HepG2 (cell line): ENCODE measurements at regions not wholly inside any gene's neighbourhood (a gene's known extent, or its start where the extent isn't known, plus 50 kb on each side); places are given as distances from the start of the nearest gene placed in this dataset.

Source experiments
- ATAC-seq: fragments of 200-7000 bp; cut with Tn5 transposase; 3 replicates; pipeline ENCODE4 v1.9.1; 2020; ENCODE audit warnings: mild to moderate bottlenecking, moderate library complexity
- BruUV-seq: library from RNA; stranded (reverse); fragments of 400-500 nt; replicated peaks from 2 replicates; lab custom pipeline; 2021; lab: Mats Ljungman, UMichigan
- CTCF ChIA-PET: fragments of 300-600 bp; formaldehyde crosslinking; extraction: SDS; loops from one replicate; lab custom pipeline; 2021; ENCODE audit warnings: low total read pairs, inconsistent platforms, low intra/inter-chr PET ratio; lab: Yijun Ruan, JAX
- POLR2A ChIA-PET: fragments of 350-600 bp; sonication (Branson Sonifier 250); formaldehyde crosslinking; loops from one replicate; lab custom pipeline; 2020; ENCODE audit warnings: antibody characterized with exemption, inconsistent platforms; lab: Yijun Ruan, JAX
- DNase-seq: peaks from one replicate; pipeline ENCODE4 v3.0.0-alpha.2; 2015; ENCODE audit warnings: low spot score
- FAIRE-seq: peaks from 3 replicates; lab custom pipeline; 2011; peaks lifted over from hg19 to GRCh38; lab: Jason Lieb, UNC
- H2AFZ ChIP-seq: one replicate; pipeline ENCODE4 v1.6.1; 2011; ENCODE audit warnings: low read length, inconsistent platforms
- H3K27ac ChIP-seq: fragments of 300-600 bp; 3 replicates; pipeline ENCODE4 v1.8.0; 2011; ENCODE audit warnings: mixed run types, mild to moderate bottlenecking, mixed read lengths, low read length, inconsistent platforms; ENCODE audit not compliant: insufficient read depth; ENCODE audit errors: extremely low read length
- H3K27me3 ChIP-seq, 2 experiments: fragments of 200-600 bp in 1 of 2; 2 replicates in 1 of 2; 3 replicates in 1 of 2; pipeline versions ENCODE4 v1.6.0 to v1.8.0; 2011; ENCODE audit warnings: low read length in 2 of 2, mild to moderate bottlenecking in 2 of 2, moderate library complexity in 2 of 2, inconsistent platforms in 1 of 2; ENCODE audit not compliant: insufficient read depth in 2 of 2, control insufficient read depth in 1 of 2
- H3K36me3 ChIP-seq, 2 experiments: fragments of 200-600 bp in 1 of 2; replicated peaks in 1 of 2; 2 replicates in 1 of 2; 3 replicates in 1 of 2; pipeline versions ENCODE4 v1.5.1 to v1.8.0; 2011; ENCODE audit warnings: low read length in 2 of 2, inconsistent platforms in 1 of 2; ENCODE audit not compliant: insufficient read depth in 2 of 2, control insufficient read depth in 1 of 2
- H3K4me1 ChIP-seq: 2 replicates; pipeline ENCODE4 v1.5.1; 2012; ENCODE audit warnings: low read length, inconsistent platforms; ENCODE audit not compliant: insufficient read depth
- H3K4me2 ChIP-seq: 2 replicates; pipeline ENCODE4 v1.6.0; 2011; ENCODE audit warnings: low read depth, low read length, inconsistent platforms
- H3K4me3 ChIP-seq, 3 experiments: fragments of 200-600 bp in 1 of 3; sonication (generic), shearing (Covaris generic) in 1 of 3; replicated peaks in 1 of 3; 2 replicates each; pipeline ENCODE4 v1.5.1; 2011 to 2016; ENCODE audit warnings: low read length in 3 of 3, inconsistent platforms in 2 of 3, low read depth in 2 of 3, mild to moderate bottlenecking in 2 of 3, control low read depth in 1 of 3, mixed read lengths in 1 of 3; ENCODE audit not compliant: insufficient read depth in 1 of 3
- H3K79me2 ChIP-seq: one replicate; pipeline ENCODE4 v1.6.1; 2011; ENCODE audit warnings: low read length, inconsistent platforms; ENCODE audit not compliant: insufficient read depth
- H3K9ac ChIP-seq: 2 replicates; pipeline ENCODE4 v1.6.0; 2011; ENCODE audit warnings: mild to moderate bottlenecking, low read depth, low read length, inconsistent platforms; ENCODE audit not compliant: insufficient read depth
- H3K9me3 ChIP-seq: 2 replicates; pipeline ENCODE4 v1.5.1; 2012; ENCODE audit warnings: mild to moderate bottlenecking, low read length
- H4K20me1 ChIP-seq: 2 replicates; pipeline ENCODE4 v1.6.0; 2011; ENCODE audit warnings: inconsistent platforms, mild to moderate bottlenecking, low read length, moderate library complexity; ENCODE audit not compliant: insufficient read depth
- AKAP8 ChIP-seq: sonication (generic); formaldehyde crosslinking; IDR thresholded peaks from 2 replicates; pipeline ENCODE4 v1.5.1; 2020; ENCODE audit warnings: mild to moderate bottlenecking, missing genetic modification reagents
- ELF1 ChIP-seq: sonication (generic); formaldehyde crosslinking; IDR thresholded peaks from 2 replicates; pipeline ENCODE4 v1.4.0; 2020; ENCODE audit warnings: missing genetic modification reagents
- GABPA ChIP-seq, 2 experiments: IDR thresholded peaks; 2 replicates each; pipeline ENCODE4 v1.6.1; 2011 to 2016; ENCODE audit warnings: low read depth in 2 of 2, low read length in 1 of 2, missing biosample characterization in 1 of 2, missing genetic modification characterization in 1 of 2
- HNF4A ChIP-seq: sonication (generic); formaldehyde crosslinking; IDR thresholded peaks from 2 replicates; pipeline ENCODE4 v1.4.0; 2020; ENCODE audit warnings: missing genetic modification reagents
- NFATC3 ChIP-seq: sonication (generic); formaldehyde crosslinking; IDR thresholded peaks from 2 replicates; pipeline ENCODE4 v1.5.1; 2020; ENCODE audit warnings: mild to moderate bottlenecking, missing genetic modification reagents
- NFE2L2 ChIP-seq: fragments of 150-350 bp; IDR thresholded peaks from 2 replicates; pipeline ENCODE4 v1.6.1; 2014; ENCODE audit warnings: low read length
- ZNF570 ChIP-seq: sonication (generic); formaldehyde crosslinking; IDR thresholded peaks from 2 replicates; pipeline ENCODE4 v1.4.0; 2020; ENCODE audit warnings: mild to moderate bottlenecking, missing genetic modification reagents, borderline replicate concordance
- ZNF609 ChIP-seq: sonication (generic); formaldehyde crosslinking; IDR thresholded peaks from 2 replicates; pipeline ENCODE4 v1.4.0; 2020; ENCODE audit warnings: mild to moderate bottlenecking, missing genetic modification reagents, borderline replicate concordance
- WGBS: methylation state at CpG from one replicate; pipeline ENCODE4 v1.1.6; 2017; ENCODE audit warnings: low lambda C conversion rate; 5-methylcytosine and 5-hydroxymethylcytosine counted together
- in situ Hi-C: cut with HindIII; loops from 2 replicates; pipeline ENCODE4 v1.10.0; 2017; ENCODE audit warnings: low pct_unique_long_range_greater_than_20kb; ENCODE audit not compliant: extremely low pct_ligation_motif_present
- intact Hi-C: fragments of 100-400 bp; cut with micrococcal nuclease; formaldehyde crosslinking; loops from one replicate; pipeline ENCODE4 v1.10.0; 2022; ENCODE audit not compliant: unreplicated experiment
- TF ChIP-seq, protein P1 (sequence below): sonication (generic); formaldehyde crosslinking; IDR thresholded peaks from 2 replicates; pipeline ENCODE4 v1.5.0; 2020; ENCODE audit warnings: missing genetic modification reagents

- TF ChIP-seq ZNF570 (CRISPR knock-in tag): no peak
- TF ChIP-seq NFE2L2: no peak
- TF ChIP-seq ELF1 (CRISPR knock-in tag): no peak
Measured at GRCh38 chr20:4519534-4519933, 166.7 kb upstream of the PRNP start (continued).

GRCh38 chr20:4516876-4517275 lies 169.4 kb upstream of the PRNP start:
- Histone ChIP-seq H4K20me1 (no peaks in the 10 kb centered on the region), H3K4me2 (no peak overlapping the region), H3K79me2 (no peaks in the 10 kb centered on the region), H2AFZ (no peak overlapping the region), H3K9ac (no peak overlapping the region), H3K27ac (no peak overlapping the region), H3K27me3 (0 out of 5 replicates have a peak, but pooled peaks cover 2 to 3% of the 10 kb centered on the region in 2 experiments), H3K4me3 (no peak overlapping the region), H3K36me3 (no peaks in the 10 kb centered on the region), H3K4me1 (no peaks in the 10 kb centered on the region), H3K9me3 (no peaks in the 10 kb centered on the region)
- DNase-seq (no peak), ATAC-seq (no peak), FAIRE-seq (no peak)
- TF ChIP-seq NFATC3 (CRISPR knock-in tag) (no peak), AKAP8 (CRISPR knock-in tag) (no peak), GABPA (IDR thresholded peaks at IDR 0.05; ENCODE audit: low read depth, low read length) (no peak), GABPA (CRISPR knock-in tag; IDR thresholded peaks at IDR 0.05; ENCODE audit: low read depth) (no peak), HNF4A (CRISPR knock-in tag) (no peak), NFE2L2 (no peak), ZNF609 (no peak)
- TF ChIP-seq, protein P1, sequence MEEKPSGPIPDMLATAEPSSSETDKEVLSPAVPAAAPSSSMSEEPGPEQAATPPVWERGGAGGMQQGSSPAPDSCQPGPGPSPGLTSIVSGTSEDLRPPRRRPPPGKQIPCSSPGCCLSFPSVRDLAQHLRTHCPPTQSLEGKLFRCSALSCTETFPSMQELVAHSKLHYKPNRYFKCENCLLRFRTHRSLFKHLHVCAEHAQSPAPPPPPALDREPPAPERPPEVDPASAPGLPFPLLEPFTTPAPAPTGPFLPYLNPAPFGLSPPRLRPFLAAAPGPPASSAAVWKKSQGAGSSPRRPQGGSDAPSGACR: no peak
- CTCF ChIA-PET: no interaction called here
- POLR2A ChIA-PET: no interaction called here
- in situ Hi-C loops: no loop called here
- 0% methylated on average over 1 of the region's 1 CpG for WGBS
- intact Hi-C loops: no loop called here
- no TSS peak for BruUV-seq
